ENCODE measurements at regions not wholly inside any gene's neighbourhood (a gene's known extent, or its start where the extent isn't known, plus 50 kb on each side); places are given as distances from the start of the nearest gene placed in this dataset.

DNA sequence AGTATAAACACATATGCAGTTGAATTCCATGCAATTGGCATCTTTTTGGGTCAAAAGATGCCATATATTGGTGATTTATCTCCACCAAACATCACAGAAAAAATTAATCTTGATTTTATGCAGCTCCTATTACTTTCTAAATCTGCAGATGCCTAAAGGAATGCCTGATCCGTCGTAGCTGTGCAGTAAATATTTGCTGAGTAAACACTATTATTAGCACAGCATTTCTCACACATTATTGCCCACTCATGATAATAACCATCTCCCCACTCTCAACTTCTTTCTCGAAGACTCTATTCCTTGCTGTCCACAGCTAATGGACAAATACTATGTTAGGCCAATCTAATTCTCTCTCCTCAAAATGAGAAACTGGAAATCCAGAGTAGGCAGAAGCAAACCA, 625.2 kb downstream of the ZIC1 start:
- Mint-ChIP-seq H3K27me3 (ENCODE audit: insufficient read depth, unreplicated experiment) (peaks cover 69% of the 10 kb centered on the region), H3K36me3 (ENCODE audit: insufficient read depth, unreplicated experiment) (peaks cover 7% of the 10 kb centered on the region), H3K4me3 (ENCODE audit: unreplicated experiment) (no peak overlapping the region), H3K4me1 (ENCODE audit: insufficient read depth, unreplicated experiment) (no peaks in the 10 kb centered on the region), H3K27ac (ENCODE audit: low read depth, unreplicated experiment) (no peak overlapping the region), H3K9me3 (ENCODE audit: unreplicated experiment) (no peaks in the 10 kb centered on the region)
- BruUV-seq (replicated peaks) = no TSS peak
- intact Hi-C loops (cut with micrococcal nuclease) = no loop called here
- ChIA-PET POLR2A (no interaction called here), CTCF (no interaction called here)
- DNase-seq (ENCODE audit: unreplicated experiment) = no peak
- TF ChIP-seq, protein P1, sequence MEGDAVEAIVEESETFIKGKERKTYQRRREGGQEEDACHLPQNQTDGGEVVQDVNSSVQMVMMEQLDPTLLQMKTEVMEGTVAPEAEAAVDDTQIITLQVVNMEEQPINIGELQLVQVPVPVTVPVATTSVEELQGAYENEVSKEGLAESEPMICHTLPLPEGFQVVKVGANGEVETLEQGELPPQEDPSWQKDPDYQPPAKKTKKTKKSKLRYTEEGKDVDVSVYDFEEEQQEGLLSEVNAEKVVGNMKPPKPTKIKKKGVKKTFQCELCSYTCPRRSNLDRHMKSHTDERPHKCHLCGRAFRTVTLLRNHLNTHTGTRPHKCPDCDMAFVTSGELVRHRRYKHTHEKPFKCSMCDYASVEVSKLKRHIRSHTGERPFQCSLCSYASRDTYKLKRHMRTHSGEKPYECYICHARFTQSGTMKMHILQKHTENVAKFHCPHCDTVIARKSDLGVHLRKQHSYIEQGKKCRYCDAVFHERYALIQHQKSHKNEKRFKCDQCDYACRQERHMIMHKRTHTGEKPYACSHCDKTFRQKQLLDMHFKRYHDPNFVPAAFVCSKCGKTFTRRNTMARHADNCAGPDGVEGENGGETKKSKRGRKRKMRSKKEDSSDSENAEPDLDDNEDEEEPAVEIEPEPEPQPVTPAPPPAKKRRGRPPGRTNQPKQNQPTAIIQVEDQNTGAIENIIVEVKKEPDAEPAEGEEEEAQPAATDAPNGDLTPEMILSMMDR (IDR thresholded peaks at IDR 0.05; ENCODE audit: unreplicated experiment) = no peak

- TF ChIP-seq, protein P1 (IDR thresholded peaks at IDR 0.05; ENCODE audit: unreplicated experiment) = no peak
- intact Hi-C loops (cut with micrococcal nuclease) = no loop called here
- CTCF ChIA-PET = no interaction called here
- H3K36me3 Mint-ChIP-seq (ENCODE audit: insufficient read depth, unreplicated experiment) = peaks cover 7% of the 10 kb centered on the region
- H3K27me3 Mint-ChIP-seq (ENCODE audit: insufficient read depth, unreplicated experiment) = peaks cover 64% of the 10 kb centered on the region
- H3K9me3 Mint-ChIP-seq (ENCODE audit: unreplicated experiment) = no peaks in the 10 kb centered on the region
- BruUV-seq (replicated peaks) = no TSS peak
- H3K4me1 Mint-ChIP-seq (ENCODE audit: insufficient read depth, unreplicated experiment) = no peaks in the 10 kb centered on the region
- no peak overlapping the region for H3K27ac Mint-ChIP-seq (ENCODE audit: low read depth, unreplicated experiment)
- POLR2A ChIA-PET = interaction anchor here (0.6 kb wide), 1 partner anchor 37 kb away, joined by 4 read pairs; no protein-coding TSS in a partner anchor
- no peak overlapping the region for H3K4me3 Mint-ChIP-seq (ENCODE audit: unreplicated experiment)
- no peak for DNase-seq (ENCODE audit: unreplicated experiment)
These were observed 627.2 kb downstream of the ZIC1 start for GRCh38 chr3:148036331-148036876.

DNA sequence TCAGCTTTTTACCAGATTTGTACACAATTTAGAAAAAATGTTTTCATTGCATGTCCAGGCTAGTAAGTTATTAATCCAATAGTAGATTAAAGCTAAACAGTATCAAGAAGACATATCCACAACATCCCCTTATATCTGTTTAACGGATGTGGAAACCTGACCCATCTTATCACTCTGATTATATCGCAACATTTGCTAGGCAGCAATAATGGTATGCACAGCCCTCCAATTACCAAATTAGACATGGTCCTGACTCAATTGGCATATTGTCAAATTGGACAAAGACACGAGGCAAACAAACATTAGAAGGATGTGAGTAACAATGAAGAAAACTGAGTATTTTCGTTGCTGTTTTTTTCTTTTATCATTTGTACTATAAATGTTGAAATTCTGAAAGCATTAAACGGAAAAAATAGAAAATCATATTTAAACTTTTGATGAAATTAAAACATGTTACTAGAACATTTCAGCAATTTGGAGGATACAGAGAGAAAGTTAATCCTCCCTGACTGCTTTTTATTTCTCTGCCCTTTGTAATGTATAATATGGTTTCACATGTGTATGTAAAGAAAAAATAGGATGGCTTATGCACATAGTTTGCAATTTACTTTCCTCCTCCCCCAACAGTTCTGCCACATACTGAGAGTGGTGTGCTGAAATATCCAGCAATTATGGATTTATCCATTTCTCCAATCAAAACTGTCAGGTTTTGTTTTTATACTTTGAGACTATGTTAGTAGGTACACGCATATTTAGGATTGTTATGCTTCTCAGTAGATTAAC, 633.7 kb downstream of the ZIC1 start:
- no TSS peak for BruUV-seq (replicated peaks)
- CTCF ChIA-PET = no interaction called here
- TF ChIP-seq, protein P1 (IDR thresholded peaks at IDR 0.05; ENCODE audit: unreplicated experiment) = no peak
- no peak for DNase-seq (ENCODE audit: unreplicated experiment)
- H3K27me3 Mint-ChIP-seq (ENCODE audit: insufficient read depth, unreplicated experiment) = peaks cover 43% of the 10 kb centered on the region
- no peaks in the 10 kb centered on the region for H3K9me3 Mint-ChIP-seq (ENCODE audit: unreplicated experiment)
- H3K4me3 Mint-ChIP-seq (ENCODE audit: unreplicated experiment) = no peak overlapping the region
- POLR2A ChIA-PET = no interaction called here
- no peaks in the 10 kb centered on the region for H3K4me1 Mint-ChIP-seq (ENCODE audit: insufficient read depth, unreplicated experiment)
- intact Hi-C loops (cut with micrococcal nuclease) = no loop called here
- H3K36me3 Mint-ChIP-seq (ENCODE audit: insufficient read depth, unreplicated experiment) = peaks cover 1% of the 10 kb centered on the region
- H3K27ac Mint-ChIP-seq (ENCODE audit: low read depth, unreplicated experiment) = no peak overlapping the region

- no peak overlapping the region for H3K4me3 Mint-ChIP-seq (ENCODE audit: unreplicated experiment)
These were observed 635.0 kb downstream of the ZIC1 start for GRCh38 chr3:148044151-148044550.

More at GRCh38 chr3:148044151-148044550, 635.0 kb downstream of the ZIC1 start:
- CTCF ChIA-PET = no interaction called here
- no peaks in the 10 kb centered on the region for H3K4me1 Mint-ChIP-seq (ENCODE audit: insufficient read depth, unreplicated experiment)
- no peaks in the 10 kb centered on the region for H3K36me3 Mint-ChIP-seq (ENCODE audit: insufficient read depth, unreplicated experiment)
- H3K9me3 Mint-ChIP-seq (ENCODE audit: unreplicated experiment) = no peaks in the 10 kb centered on the region
- no peak for DNase-seq (ENCODE audit: unreplicated experiment)
- intact Hi-C loops (cut with micrococcal nuclease) = no loop called here
- no peak overlapping the region for H3K27ac Mint-ChIP-seq (ENCODE audit: low read depth, unreplicated experiment)
- TF ChIP-seq, protein P1 (IDR thresholded peaks at IDR 0.05; ENCODE audit: unreplicated experiment) = no peak
- H3K27me3 Mint-ChIP-seq (ENCODE audit: insufficient read depth, unreplicated experiment) = peaks cover 48% of the 10 kb centered on the region
- POLR2A ChIA-PET = no interaction called here
- no TSS peak for BruUV-seq (replicated peaks)
